GM12878 (cell line): ENCODE measurements at regions not wholly inside any gene's neighbourhood (a gene's known extent, or its start where the extent isn't known, plus 50 kb on each side); places are given as distances from the start of the nearest gene placed in this dataset.

Experiments
- ATAC-seq: fragments of 200-7000 bp; cut with Tn5 transposase; 3 replicates; pipeline ENCODE4 v1.9.1; 2020; ENCODE audit warnings: mild to moderate bottlenecking, moderate library complexity
- BruUV-seq: library from RNA; stranded (reverse); fragments of 400-500 nt; replicated peaks from 2 replicates; lab custom pipeline; 2021; lab: Mats Ljungman, UMichigan
- CTCF ChIA-PET: fragments of 300-600 bp; sonication (Branson Sonifier 250); formaldehyde crosslinking; extraction: SDS; loops from one replicate; lab custom pipeline; 2021; ENCODE audit warnings: inconsistent platforms; lab: Yijun Ruan, JAX
- POLR2A ChIA-PET: fragments of 350-600 bp; formaldehyde crosslinking; extraction: SDS; loops from one replicate; lab custom pipeline; 2021; ENCODE audit warnings: inconsistent platforms; lab: Charles Lee
- RAD21 ChIA-PET: fragments of 300-600 bp; sonication (Branson Sonifier 250); formaldehyde crosslinking; loops from one replicate; lab custom pipeline; 2023; ENCODE audit warnings: antibody characterized with exemption; ENCODE audit not compliant: unreplicated experiment; lab: Charles Lee
- SMC1A ChIA-PET: fragments of 300-600 bp; sonication (Branson Sonifier 250); formaldehyde crosslinking; loops from one replicate; lab custom pipeline; 2023; ENCODE audit not compliant: unreplicated experiment, uncharacterized antibody; lab: Charles Lee
- DNase-seq: peaks from one replicate; pipeline ENCODE4 v3.0.0-alpha.2; 2011; ENCODE audit warnings: low read depth, low spot score
- FAIRE-seq: peaks from 3 replicates; lab custom pipeline; 2011; peaks lifted over from hg19 to GRCh38; lab: Jason Lieb, UNC
- H2AFZ ChIP-seq: 2 replicates; pipeline ENCODE4 v1.6.0; 2011; ENCODE audit warnings: low read depth, low read length, control low read depth; ENCODE audit not compliant: control insufficient read depth
- H3K27ac ChIP-seq: 2 replicates; pipeline ENCODE4 v1.5.1; 2011; ENCODE audit warnings: control low read depth; ENCODE audit not compliant: control insufficient read depth, insufficient read depth
- H3K27me3 ChIP-seq, 2 experiments: replicated peaks in 1 of 2; 2 replicates each; pipeline versions ENCODE4 v1.6.0 to v1.6.1; 2011; ENCODE audit warnings: low read length in 1 of 2; ENCODE audit not compliant: control insufficient read depth in 2 of 2, insufficient read depth in 2 of 2
- H3K36me3 ChIP-seq, 2 experiments: 2 replicates each; pipeline ENCODE4 v1.5.1; 2011; ENCODE audit warnings: low read length in 1 of 2; ENCODE audit not compliant: control insufficient read depth in 2 of 2, insufficient read depth in 2 of 2
- H3K4me1 ChIP-seq: 2 replicates; pipeline ENCODE4 v1.6.1; 2011; ENCODE audit warnings: mild to moderate bottlenecking, low read length, moderate library complexity, mixed read lengths; ENCODE audit not compliant: control insufficient read depth, insufficient read depth
- H3K4me2 ChIP-seq: 2 replicates; pipeline ENCODE4 v1.6.0; 2011; ENCODE audit warnings: control low read depth; ENCODE audit not compliant: control insufficient read depth, insufficient read depth
- H3K4me3 ChIP-seq: fragments of 200-600 bp; sonication (generic); 2 replicates; pipeline ENCODE4 v1.5.1; 2016
- H3K79me2 ChIP-seq: 2 replicates; pipeline ENCODE4 v1.6.0; 2011; ENCODE audit warnings: low read length; ENCODE audit not compliant: control insufficient read depth, insufficient read depth
- H3K9ac ChIP-seq: 2 replicates; pipeline ENCODE4 v1.8.0; 2011; ENCODE audit warnings: low read length, control low read depth, mixed read lengths; ENCODE audit not compliant: control insufficient read depth, insufficient read depth
- H3K9me3 ChIP-seq: replicated peaks from 3 replicates; pipeline ENCODE4 v1.5.1; 2011; ENCODE audit warnings: mild to moderate bottlenecking, low read length; ENCODE audit not compliant: control insufficient read depth, insufficient read depth
- H4K20me1 ChIP-seq: 2 replicates; pipeline ENCODE4 v1.6.0; 2011; ENCODE audit not compliant: control insufficient read depth, insufficient read depth
- ATF3 ChIP-seq: IDR thresholded peaks from 2 replicates; pipeline ENCODE4 v1.6.1; 2011; ENCODE audit warnings: low read depth, mild to moderate bottlenecking, low read length, moderate library complexity, borderline replicate concordance; ENCODE audit errors: extremely low read depth
- CREM ChIP-seq: IDR thresholded peaks from 2 replicates; pipeline ENCODE4 v1.6.1; 2014; ENCODE audit warnings: antibody characterized with exemption, low read depth
- EP300 ChIP-seq, 2 experiments: fragments of 150-350 bp in 1 of 2; IDR thresholded peaks; 2 replicates each; pipeline ENCODE4 v1.6.1; 2011 to 2012; ENCODE audit warnings: low read depth in 2 of 2, low read length in 2 of 2, borderline replicate concordance in 1 of 2, improper control_type of control experiment in 1 of 2, inconsistent platforms in 1 of 2; ENCODE audit not compliant: control insufficient read depth in 1 of 2
- FOXM1 ChIP-seq: IDR thresholded peaks from 2 replicates; pipeline ENCODE4 v1.6.1; 2012; ENCODE audit warnings: low read depth, mild to moderate bottlenecking, inconsistent platforms, low read length, moderate library complexity
- IRF3 ChIP-seq: fragments of 450-650 bp; IDR thresholded peaks from 2 replicates; pipeline ENCODE4 v1.6.1; 2014; ENCODE audit warnings: mild to moderate bottlenecking
- KAT2A ChIP-seq: conservative IDR thresholded peaks from 2 replicates; pipeline ENCODE4 v1.6.1; 2011; ENCODE audit warnings: low read depth, low read length; ENCODE audit not compliant: control insufficient read depth
- NKRF ChIP-seq: fragments of 450-650 bp; conservative IDR thresholded peaks from 2 replicates; pipeline ENCODE4 v1.6.1; 2017; ENCODE audit warnings: mild to moderate bottlenecking, moderate library complexity
- PAX5 ChIP-seq: IDR thresholded peaks from 2 replicates; pipeline ENCODE4 v1.6.1; 2011; ENCODE audit warnings: low read depth, low read length, borderline replicate concordance
- USF1 ChIP-seq: IDR thresholded peaks from 2 replicates; pipeline ENCODE4 v1.6.1; 2011; ENCODE audit warnings: borderline replicate concordance, low read depth, mild to moderate bottlenecking, moderate library complexity, mixed read lengths, low read length; ENCODE audit not compliant: insufficient read depth; ENCODE audit errors: extremely low read length
- YBX1 ChIP-seq: fragments of 450-650 bp; IDR thresholded peaks from 2 replicates; pipeline ENCODE4 v1.6.1; 2016; ENCODE audit warnings: antibody characterized with exemption
- ZNF217 ChIP-seq: fragments of 450-650 bp; IDR thresholded peaks from 2 replicates; pipeline ENCODE4 v1.6.1; 2017; ENCODE audit warnings: antibody characterized with exemption, mild to moderate bottlenecking
- ZNF24 ChIP-seq: fragments of 450-650 bp; IDR thresholded peaks from 2 replicates; pipeline ENCODE4 v1.6.1; 2017; ENCODE audit warnings: antibody characterized with exemption, mild to moderate bottlenecking
- ZZZ3 ChIP-seq: IDR thresholded peaks from 2 replicates; pipeline ENCODE4 v1.6.1; 2011; ENCODE audit warnings: low read depth; ENCODE audit not compliant: control insufficient read depth, insufficient read length
- WGBS: methylation state at CpG from one replicate; pipeline ENCODE4 v1.1.6; 2016; ENCODE audit warnings: low lambda C conversion rate; ENCODE audit not compliant: insufficient replicate concordance, insufficient coverage; ENCODE audit errors: missing lambda C conversion rate; 5-methylcytosine and 5-hydroxymethylcytosine counted together
- in situ Hi-C: fragments of 300-500 bp; cut with MboI; formaldehyde crosslinking; loops from 9 replicates; pipeline ENCODE4 v1.14.3; 2018; ENCODE audit warnings: mixed read lengths
- intact Hi-C: fragments of 100-400 bp; cut with micrococcal nuclease; formaldehyde crosslinking; loops from one replicate; pipeline ENCODE4 v1.14.2; 2022; ENCODE audit not compliant: unreplicated experiment

- H4K20me1 ChIP-seq, result no peaks in the 10 kb centered on the region
- no peaks in the 10 kb centered on the region for H3K36me3 ChIP-seq
- intact Hi-C loops, result loop anchor here (5.0 kb wide), 1 partner anchor 85 kb away; no protein-coding TSS in a partner anchor
- no peaks in the 10 kb centered on the region for H3K79me2 ChIP-seq
- POLR2A ChIA-PET, result no interaction called here
- DNase-seq (peak; percentile 77), ATAC-seq (peak; percentile 98), FAIRE-seq (peak; percentile 93)
- H3K27me3 ChIP-seq, result no peaks in the 10 kb centered on the region
- no peaks in the 10 kb centered on the region for H3K9me3 ChIP-seq
- 0 out of 2 replicates have a peak overlapping the region, but pooled peaks have one; percentile 3 for H3K9ac ChIP-seq
- SMC1A ChIA-PET, result interaction anchor here (0.9 kb wide), 1 partner anchor 40 kb away, joined by 3 read pairs; no protein-coding TSS in a partner anchor
- in situ Hi-C loops, result no loop called here
- BruUV-seq, result no TSS peak
- H3K27ac ChIP-seq, result peak overlapping the region; percentile 55
- CTCF ChIA-PET, result no interaction called here
- RAD21 ChIA-PET, result no interaction called here
- 6% methylated on average over 12 of the region's 12 CpGs for WGBS
- peak overlapping the region; percentile 87 for H3K4me2 ChIP-seq
- peaks cover 18% of the 10 kb centered on the region for H3K4me1 ChIP-seq
- peak overlapping the region; percentile 52 for H2AFZ ChIP-seq
- H3K4me3 ChIP-seq, result 0 out of 2 replicates have a peak overlapping the region, but pooled peaks have one; percentile 4
- TF ChIP-seq EP300 (IDR thresholded peaks at IDR 0.05; ENCODE audit: borderline replicate concordance in 1 of 2, control insufficient read depth in 1 of 2, low read depth in 2 of 2, low read length in 2 of 2), result peak; percentile 47 to 59; a peak in 3 of 4 replicates
- no peak for TF ChIP-seq ATF3
- TF ChIP-seq FOXM1, result peak; percentile 38; the same call in 1 of the 2 replicates
- TF ChIP-seq ZNF24, result no peak
- no peak for TF ChIP-seq IRF3
- no peak for TF ChIP-seq NKRF
- no peak for TF ChIP-seq USF1
- TF ChIP-seq ZZZ3, result no peak
- TF ChIP-seq KAT2A, result no peak
- TF ChIP-seq ZNF217, result 0 out of 2 replicates have a peak, but pooled peaks have one; percentile 31
- TF ChIP-seq CREM, result 0 out of 2 replicates have a peak, but pooled peaks have one; percentile 4
- no peak for TF ChIP-seq YBX1
- TF ChIP-seq PAX5, result peak; percentile 41; the same call in 1 of the 2 replicates
Observed at GRCh38 chr3:177441813-177442646, 244.7 kb upstream of the TBL1XR1 start.
